ENCODE measurements at regions not wholly inside any gene's neighbourhood (a gene's known extent, or its start where the extent isn't known, plus 50 kb on each side); places are given as distances from the start of the nearest gene placed in this dataset.

- TF ChIP-seq CTCF (IDR thresholded peaks at IDR 0.05; ENCODE audit: insufficient read depth, low read length, poor library complexity, severe bottlenecking), result no peak
- no peak for TF ChIP-seq EZH2phosphoT487 (conservative IDR thresholded peaks at IDR 0.05; ENCODE audit: low read length)
Observed at GRCh38 chr18:41513438-41513837, 441.6 kb upstream of the PIK3C3 start.

Data from SU-DHL-6 (cell line).